Lower leg skin (tissue), 3 donors: ENCODE measurements at regions not wholly inside any gene's neighbourhood (a gene's known extent, or its start where the extent isn't known, plus 50 kb on each side); places are given as distances from the start of the nearest gene placed in this dataset.

ENCODE experiments used
- POLR2A ChIP-seq, 2 donors: fragments of 450-650 bp; IDR thresholded peaks; one replicate each; pipeline ENCODE4 v1.6.1; 2016 to 2017; ENCODE audit warnings: antibody characterized with exemption in 2 of 2, mild to moderate bottlenecking in 1 of 2, moderate library complexity in 1 of 2
- TF ChIP-seq, protein P1 (sequence below), 3 donors: fragments of 450-650 bp; IDR thresholded peaks; one replicate each; pipeline ENCODE4 v1.5.1; 2016; ENCODE audit warnings: antibody characterized with exemption in 3 of 3, mild to moderate bottlenecking in 3 of 3, moderate library complexity in 2 of 3

DNA sequence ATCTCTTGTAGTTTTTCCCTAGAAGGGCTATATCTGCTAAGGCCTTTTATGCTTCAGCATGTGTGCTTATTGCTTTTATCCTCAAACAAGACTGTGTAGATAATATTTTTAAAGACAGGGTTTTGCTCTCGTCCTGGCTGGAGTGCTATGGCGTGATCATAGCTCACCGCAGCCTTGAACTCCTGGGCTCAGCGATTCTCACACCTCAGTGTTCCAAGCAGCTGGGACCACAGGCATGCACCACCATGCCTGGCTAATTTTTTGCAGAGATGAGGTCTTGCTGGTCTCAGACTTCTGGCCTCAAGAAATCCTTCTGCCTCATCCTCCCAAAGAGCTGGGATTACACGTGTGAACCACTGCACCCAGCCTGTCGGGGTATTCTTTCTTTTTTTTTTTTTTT, 137.3 kb upstream of the SCAF11 start:
- TF ChIP-seq, protein P1, sequence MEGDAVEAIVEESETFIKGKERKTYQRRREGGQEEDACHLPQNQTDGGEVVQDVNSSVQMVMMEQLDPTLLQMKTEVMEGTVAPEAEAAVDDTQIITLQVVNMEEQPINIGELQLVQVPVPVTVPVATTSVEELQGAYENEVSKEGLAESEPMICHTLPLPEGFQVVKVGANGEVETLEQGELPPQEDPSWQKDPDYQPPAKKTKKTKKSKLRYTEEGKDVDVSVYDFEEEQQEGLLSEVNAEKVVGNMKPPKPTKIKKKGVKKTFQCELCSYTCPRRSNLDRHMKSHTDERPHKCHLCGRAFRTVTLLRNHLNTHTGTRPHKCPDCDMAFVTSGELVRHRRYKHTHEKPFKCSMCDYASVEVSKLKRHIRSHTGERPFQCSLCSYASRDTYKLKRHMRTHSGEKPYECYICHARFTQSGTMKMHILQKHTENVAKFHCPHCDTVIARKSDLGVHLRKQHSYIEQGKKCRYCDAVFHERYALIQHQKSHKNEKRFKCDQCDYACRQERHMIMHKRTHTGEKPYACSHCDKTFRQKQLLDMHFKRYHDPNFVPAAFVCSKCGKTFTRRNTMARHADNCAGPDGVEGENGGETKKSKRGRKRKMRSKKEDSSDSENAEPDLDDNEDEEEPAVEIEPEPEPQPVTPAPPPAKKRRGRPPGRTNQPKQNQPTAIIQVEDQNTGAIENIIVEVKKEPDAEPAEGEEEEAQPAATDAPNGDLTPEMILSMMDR (IDR thresholded peaks at IDR 0.05), result no peak
- TF ChIP-seq POLR2A (IDR thresholded peaks at IDR 0.05), result no peak
